Left ventricle myocardium inferior (tissue), 1 donor: ENCODE measurements at regions not wholly inside any gene's neighbourhood (a gene's known extent, or its start where the extent isn't known, plus 50 kb on each side); places are given as distances from the start of the nearest gene placed in this dataset.
A peak's percentile ranks its signal among the peaks of the same experiment; 100 is the strongest.

Experiments
- DNase-seq: peaks from one replicate; pipeline ENCODE4 v3.0.0-alpha.2; 2020
- H3K27ac ChIP-seq: fragments of 200-600 bp; replicated peaks from 2 replicates; pipeline ENCODE4 v1.8.0; 2021
- H3K27me3 ChIP-seq: fragments of 200-600 bp; 2 replicates; pipeline ENCODE4 v1.8.0; 2021; ENCODE audit warnings: low read depth
- H3K36me3 ChIP-seq: fragments of 200-600 bp; 2 replicates; pipeline ENCODE4 v1.8.0; 2021
- H3K4me1 ChIP-seq: fragments of 200-600 bp; 2 replicates; pipeline ENCODE4 v1.8.0; 2021
- H3K4me3 ChIP-seq: fragments of 200-600 bp; 2 replicates; pipeline ENCODE4 v1.8.0; 2021; ENCODE audit warnings: mild to moderate bottlenecking, moderate library complexity
- H3K9me3 ChIP-seq: fragments of 200-600 bp; replicated peaks from 2 replicates; pipeline ENCODE4 v1.8.0; 2021
- intact Hi-C: fragments of 100-400 bp; cut with micrococcal nuclease; formaldehyde crosslinking; loops from one replicate; pipeline ENCODE4 v1.11.0; 2022
- TF ChIP-seq, protein P1 (sequence below): fragments of 200-600 bp; IDR thresholded peaks from 2 replicates; pipeline ENCODE4 v1.8.0; 2021; ENCODE audit warnings: antibody characterized with exemption, mild to moderate bottlenecking, borderline replicate concordance
- donor health status: DM: no; HTN: yes; CAD: no; lungs with severe emphysema.

DNA sequence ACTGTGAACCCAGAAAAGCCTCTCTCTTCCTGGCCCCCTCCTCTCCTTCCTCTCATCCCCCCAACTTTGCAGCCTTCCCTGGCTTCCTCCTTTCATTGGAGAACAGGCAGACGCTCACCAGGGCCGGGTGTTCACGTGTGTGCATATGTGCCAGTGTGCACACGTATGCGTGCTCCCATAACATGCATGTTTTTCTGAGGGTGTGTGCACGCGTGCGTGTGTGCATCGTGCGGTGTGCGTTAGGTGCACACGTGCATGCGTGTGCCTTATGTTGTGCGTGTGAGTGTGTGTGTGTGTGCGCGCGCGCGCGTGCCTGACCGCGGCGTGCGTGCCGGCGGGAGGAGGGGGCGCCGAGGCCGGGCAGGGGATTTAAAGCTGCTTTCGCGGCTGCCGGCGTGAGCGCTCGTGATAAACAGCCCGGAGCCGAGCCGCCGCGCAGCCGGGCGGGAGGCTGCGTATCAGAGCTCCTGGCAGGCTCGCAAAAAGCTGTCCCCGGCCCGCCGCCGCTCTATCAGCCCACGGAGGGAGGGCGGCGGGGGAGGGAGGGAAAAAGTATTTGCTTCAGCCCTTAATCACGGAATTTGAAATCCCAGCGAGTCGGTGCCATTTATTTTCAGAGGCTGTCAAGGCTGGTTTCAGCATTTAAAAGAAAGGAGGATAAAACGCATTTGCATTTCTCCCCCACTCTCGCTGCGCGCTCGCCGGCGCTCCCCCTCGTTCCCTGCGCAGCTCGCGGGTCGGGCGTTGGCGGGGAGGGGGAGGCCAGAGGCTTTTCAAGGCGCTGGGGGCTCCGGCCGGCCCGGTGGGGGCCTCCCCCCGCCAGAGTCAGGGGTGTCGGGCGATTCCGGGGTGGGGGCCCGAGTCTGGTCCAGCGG lies 183.9 kb downstream of the C9orf50 start:
- peak; percentile 72 for DNase-seq
- peaks cover 19% of the 10 kb centered on the region for H3K27me3 ChIP-seq
- H3K9me3 ChIP-seq: no peaks in the 10 kb centered on the region
- H3K27ac ChIP-seq: peak overlapping the region; percentile 81
- peaks cover 33% of the 10 kb centered on the region for H3K4me1 ChIP-seq
- TF ChIP-seq, protein P1, sequence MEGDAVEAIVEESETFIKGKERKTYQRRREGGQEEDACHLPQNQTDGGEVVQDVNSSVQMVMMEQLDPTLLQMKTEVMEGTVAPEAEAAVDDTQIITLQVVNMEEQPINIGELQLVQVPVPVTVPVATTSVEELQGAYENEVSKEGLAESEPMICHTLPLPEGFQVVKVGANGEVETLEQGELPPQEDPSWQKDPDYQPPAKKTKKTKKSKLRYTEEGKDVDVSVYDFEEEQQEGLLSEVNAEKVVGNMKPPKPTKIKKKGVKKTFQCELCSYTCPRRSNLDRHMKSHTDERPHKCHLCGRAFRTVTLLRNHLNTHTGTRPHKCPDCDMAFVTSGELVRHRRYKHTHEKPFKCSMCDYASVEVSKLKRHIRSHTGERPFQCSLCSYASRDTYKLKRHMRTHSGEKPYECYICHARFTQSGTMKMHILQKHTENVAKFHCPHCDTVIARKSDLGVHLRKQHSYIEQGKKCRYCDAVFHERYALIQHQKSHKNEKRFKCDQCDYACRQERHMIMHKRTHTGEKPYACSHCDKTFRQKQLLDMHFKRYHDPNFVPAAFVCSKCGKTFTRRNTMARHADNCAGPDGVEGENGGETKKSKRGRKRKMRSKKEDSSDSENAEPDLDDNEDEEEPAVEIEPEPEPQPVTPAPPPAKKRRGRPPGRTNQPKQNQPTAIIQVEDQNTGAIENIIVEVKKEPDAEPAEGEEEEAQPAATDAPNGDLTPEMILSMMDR: no peak
- no peaks in the 10 kb centered on the region for H3K36me3 ChIP-seq
- H3K4me3 ChIP-seq: peak overlapping the region; percentile 71
- intact Hi-C loops: no loop called here

DNA sequence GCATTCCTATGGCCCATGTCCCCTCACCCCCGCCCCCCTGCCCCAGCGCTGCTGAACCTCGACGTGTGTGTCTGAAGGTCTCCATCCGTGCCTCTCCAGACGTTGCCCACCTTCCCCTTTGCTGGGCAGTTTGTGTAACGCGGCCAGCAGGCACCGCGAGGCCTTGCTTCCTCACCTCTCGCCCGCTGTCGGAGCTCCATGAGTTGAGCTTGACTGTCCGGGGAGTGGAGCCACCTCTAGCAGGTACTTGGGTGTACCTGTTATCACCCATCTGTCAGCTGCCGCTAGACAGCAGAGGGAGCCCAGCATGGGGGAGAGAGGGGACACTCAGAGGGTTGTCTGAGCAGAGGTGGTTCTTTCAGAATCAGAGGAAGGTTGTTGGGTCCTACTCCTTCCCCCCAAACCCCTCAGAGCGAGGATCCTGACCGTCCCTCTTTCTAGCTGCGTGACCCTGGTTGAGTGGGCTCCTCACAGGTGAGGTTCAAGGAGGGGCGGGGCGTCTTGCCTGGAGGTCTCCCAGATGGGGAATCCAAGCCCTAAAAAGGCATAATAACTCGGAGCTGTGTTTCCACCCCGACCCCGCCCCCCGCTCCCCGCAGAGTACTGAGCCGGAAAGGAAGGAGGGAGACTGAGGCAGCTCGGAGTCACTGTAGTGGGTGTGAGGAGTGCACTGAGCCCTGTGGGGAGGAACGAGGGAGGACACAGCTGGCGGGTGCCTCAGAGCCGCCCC lies 184.7 kb downstream of the C9orf50 start:
- no peak for DNase-seq
- H3K4me3 ChIP-seq: peak overlapping the region; percentile 71
- H3K36me3 ChIP-seq: no peaks in the 10 kb centered on the region
- no peak overlapping the region for H3K27ac ChIP-seq
- no peaks in the 10 kb centered on the region for H3K9me3 ChIP-seq
- peaks cover 33% of the 10 kb centered on the region for H3K4me1 ChIP-seq
- H3K27me3 ChIP-seq: peaks cover 19% of the 10 kb centered on the region
- intact Hi-C loops: no loop called here
- TF ChIP-seq, protein P1: no peak

DNA sequence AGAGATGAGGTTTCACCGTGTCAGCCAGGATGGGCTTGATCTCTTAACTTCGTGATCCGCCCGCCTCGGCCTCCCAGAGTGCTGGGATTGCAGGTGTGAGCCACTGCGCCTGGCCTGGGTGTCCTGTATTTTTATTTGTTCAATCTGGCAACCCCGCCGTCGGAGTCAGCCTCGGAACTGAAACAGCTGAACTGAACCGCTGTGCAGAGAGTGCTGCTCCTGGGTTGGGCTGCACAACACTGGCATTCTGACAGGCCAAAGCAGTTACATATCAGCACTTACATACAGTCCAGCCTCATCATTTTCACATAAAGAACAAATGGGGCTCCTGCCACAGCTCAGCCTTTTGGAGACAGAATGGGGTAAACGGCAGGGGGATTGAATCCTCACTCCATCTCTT lies 185.6 kb downstream of the C9orf50 start:
- peaks cover 19% of the 10 kb centered on the region for H3K27me3 ChIP-seq
- H3K36me3 ChIP-seq: no peaks in the 10 kb centered on the region
- no peak for DNase-seq
- peaks cover 33% of the 10 kb centered on the region for H3K4me1 ChIP-seq
- H3K4me3 ChIP-seq: no peak overlapping the region
- H3K27ac ChIP-seq: no peak overlapping the region
- no peaks in the 10 kb centered on the region for H3K9me3 ChIP-seq
- TF ChIP-seq, protein P1: no peak
- intact Hi-C loops: no loop called here

DNA sequence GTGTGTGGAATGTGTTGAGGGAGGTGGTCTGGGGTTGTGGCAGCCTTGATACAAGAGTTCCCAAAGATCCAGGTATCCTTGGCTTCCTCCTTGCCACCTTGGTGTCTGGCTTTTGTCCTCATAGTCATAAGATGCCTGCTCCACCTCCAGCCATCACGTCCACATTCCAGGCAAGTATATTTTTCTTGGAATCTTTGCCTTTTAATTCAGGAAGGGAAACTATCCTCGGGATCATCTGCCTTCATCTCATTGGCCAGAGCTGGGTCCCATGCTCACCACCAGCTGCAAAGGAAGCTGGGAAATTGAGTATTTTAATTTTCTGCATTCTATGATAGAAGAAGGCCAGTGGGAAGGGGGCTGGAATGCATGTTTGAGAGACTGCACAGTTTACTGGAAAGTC lies 186.7 kb downstream of the C9orf50 start:
- no peaks in the 10 kb centered on the region for H3K9me3 ChIP-seq
- no peak overlapping the region for H3K27ac ChIP-seq
- DNase-seq: no peak
- H3K36me3 ChIP-seq: no peaks in the 10 kb centered on the region
- H3K4me1 ChIP-seq: peaks cover 39% of the 10 kb centered on the region
- TF ChIP-seq, protein P1: no peak
- H3K4me3 ChIP-seq: no peak overlapping the region
- intact Hi-C loops: no loop called here
- peaks cover 19% of the 10 kb centered on the region for H3K27me3 ChIP-seq

DNA sequence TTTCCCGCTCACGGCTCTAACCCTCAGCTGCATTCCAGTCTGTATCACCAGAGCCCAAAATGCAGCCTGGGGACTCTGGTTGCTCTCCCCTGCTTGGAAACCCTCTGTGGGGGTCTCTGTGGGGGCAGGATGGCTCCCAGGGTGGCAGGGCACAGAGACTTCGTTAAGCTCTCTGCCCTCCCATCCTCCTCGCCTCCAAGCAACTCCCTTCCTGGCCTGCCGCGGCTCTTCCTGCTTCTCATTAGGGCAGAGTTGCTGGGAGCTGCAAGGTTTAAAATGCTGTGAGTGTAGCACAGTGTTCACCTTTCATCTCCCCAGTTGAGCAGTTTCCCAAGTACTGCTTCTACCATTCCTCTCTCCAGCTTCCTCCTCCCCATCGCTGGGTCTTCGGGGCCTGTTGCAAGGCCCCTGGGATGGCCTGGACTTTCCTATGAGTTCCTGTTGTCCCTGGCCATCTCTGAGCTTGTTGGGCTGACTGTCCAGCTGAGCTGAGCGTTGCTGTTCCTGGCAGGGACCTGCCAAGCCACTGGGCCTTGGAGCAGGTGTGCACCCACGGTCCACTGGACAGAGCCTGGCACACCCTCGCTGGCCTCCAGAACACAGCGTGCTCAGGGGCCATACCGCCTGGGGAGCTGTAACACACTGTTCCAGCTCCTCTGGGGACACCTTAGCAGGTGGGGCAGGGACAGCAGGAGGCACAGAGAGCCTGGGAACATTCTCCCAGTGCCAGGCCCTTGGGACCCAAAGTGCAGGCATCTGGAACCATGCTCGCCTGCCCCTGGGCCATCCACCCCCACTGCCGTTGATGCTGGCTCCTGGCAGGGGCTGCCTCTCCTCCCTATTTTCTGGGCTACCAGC lies 188.4 kb downstream of the C9orf50 start:
- H3K27ac ChIP-seq: peak overlapping the region; percentile 36
- H3K27me3 ChIP-seq: peaks cover 7% of the 10 kb centered on the region
- no peak for DNase-seq

More for the DNA sequence above, 188.4 kb downstream of the C9orf50 start:
- TF ChIP-seq, protein P1: no peak
- H3K4me3 ChIP-seq: no peak overlapping the region
- no peaks in the 10 kb centered on the region for H3K36me3 ChIP-seq
- H3K9me3 ChIP-seq: no peaks in the 10 kb centered on the region
- intact Hi-C loops: no loop called here
- peaks cover 26% of the 10 kb centered on the region for H3K4me1 ChIP-seq
